SK-N-DZ (cell line): ENCODE measurements at regions not wholly inside any gene's neighbourhood (a gene's known extent, or its start where the extent isn't known, plus 50 kb on each side); places are given as distances from the start of the nearest gene placed in this dataset.

Source experiments
- DNase-seq: peaks from one replicate; pipeline ENCODE4 v3.0.0-alpha.2; 2015; ENCODE audit warnings: low spot score

DNA sequence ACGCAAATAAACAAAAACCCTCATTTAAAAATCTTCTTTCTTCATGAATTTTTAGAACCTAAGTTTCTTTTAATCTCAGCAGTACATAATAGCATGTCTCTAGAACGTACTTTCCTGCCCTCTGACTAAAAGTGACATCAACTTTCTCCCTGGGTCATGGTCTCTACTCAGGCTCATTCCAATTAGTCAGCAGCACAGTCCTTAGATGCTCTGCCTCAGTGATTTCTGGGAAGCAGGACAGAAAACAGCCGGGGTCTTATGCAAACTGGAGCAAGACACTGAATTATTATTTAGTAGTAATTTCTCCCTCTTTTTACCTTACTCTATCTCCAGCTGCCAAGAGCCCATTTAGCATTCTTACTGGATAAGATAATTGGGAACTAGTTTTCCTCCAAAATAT lies 365.2 kb downstream of the TUSC7 start:
- no peak for DNase-seq

DNA sequence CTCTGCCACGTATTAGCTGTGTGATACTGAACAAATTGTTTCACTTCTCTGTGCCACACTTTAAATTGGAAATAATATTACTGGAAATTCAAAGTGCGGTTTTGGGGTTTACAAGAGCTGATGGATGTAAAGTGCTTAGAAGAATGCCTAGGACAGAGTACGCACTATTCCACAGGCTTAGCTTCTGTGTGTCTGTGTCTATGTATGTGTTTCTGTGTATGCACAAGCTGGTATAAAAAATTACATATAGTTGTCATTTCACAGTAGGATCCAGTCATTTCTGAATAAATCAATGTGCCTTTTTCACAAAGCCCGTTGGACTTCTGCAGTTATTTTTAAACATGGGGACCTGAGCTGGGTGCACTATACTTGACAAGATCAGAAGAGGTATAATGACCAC lies 370.4 kb downstream of the TUSC7 start:
- DNase-seq = no peak

DNA sequence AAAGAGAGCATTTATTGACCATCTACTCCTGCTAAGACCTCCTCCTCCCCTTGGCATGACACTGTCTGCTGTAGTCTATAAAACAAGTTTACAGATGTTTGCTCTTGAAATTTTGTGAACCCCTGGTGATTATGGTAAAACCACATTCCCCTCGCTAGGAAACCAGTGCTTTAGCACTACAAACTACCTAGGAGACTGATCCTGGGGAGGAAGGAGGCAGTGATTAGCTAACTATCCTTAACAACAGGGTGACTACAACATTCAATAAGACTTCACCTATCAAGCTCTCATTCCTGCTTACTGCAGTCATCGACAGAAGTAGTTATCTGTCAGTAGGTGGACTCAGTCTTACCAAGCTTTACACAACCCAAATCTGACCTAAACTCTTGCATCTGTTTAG lies 371.3 kb downstream of the TUSC7 start:
- DNase-seq = no peak

DNA sequence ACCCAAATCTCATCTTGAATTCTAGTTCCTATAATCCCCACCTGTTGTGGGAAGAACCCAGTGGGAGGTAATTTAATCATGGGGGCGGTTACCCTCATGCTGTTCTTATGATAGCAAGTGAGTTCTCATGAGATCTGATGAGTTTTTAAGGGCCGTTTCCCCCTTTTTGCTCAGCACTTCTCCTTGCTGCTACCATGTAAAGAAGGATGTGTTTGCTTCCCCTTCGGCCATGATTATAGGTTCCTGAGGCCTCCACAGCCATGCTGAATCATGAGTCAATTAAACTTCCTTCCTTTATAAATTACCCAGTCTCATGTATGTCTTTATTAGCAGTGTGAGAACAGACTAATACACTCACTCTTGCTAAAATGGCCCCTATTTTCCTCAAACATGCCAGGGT lies 374.7 kb downstream of the TUSC7 start:
- no peak for DNase-seq

DNA sequence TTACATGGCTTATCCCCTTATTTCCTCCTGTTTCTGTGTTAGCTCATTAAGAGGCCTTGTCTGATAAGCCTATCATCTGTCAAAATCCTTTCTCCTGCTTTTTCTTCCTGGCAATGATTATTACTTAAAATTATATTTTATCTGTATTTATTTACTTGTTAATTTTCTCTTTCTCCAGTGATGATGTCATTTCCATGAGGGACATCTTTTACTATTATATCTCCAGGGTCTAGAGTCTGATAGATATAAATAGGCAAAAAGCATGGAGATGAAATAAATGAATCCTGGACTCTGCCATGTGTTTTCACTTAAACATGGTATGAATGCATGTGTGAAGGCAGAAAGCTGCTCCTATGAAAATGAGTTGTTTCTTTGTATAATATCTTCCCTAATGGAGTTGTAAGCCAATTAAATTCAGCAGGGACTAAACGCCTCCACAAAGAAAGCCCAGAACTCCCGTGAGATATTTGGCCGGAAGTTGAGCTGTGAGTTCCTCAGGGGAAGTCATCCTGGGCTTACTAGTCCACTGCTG lies 375.2 kb downstream of the TUSC7 start:
- no peak for DNase-seq

DNA sequence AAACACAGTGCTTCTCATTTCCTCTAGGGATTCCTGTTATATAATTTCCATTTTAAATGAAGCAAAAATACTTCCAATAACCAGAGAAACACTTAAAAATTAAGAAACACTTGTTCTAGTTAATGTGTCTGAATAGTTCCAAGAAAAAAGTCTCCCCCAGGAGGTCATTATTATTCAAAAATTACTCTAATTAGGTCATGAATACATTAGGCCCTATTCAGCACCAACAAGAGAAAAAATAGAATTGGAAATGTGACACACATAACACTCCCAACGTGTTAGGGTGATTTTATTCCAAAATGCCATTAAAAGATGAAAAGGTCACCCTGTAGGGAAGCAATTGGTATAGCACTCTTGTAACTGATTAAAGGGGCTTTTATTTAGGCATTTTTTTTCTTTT lies 382.1 kb downstream of the TUSC7 start:
- DNase-seq = no peak

DNA sequence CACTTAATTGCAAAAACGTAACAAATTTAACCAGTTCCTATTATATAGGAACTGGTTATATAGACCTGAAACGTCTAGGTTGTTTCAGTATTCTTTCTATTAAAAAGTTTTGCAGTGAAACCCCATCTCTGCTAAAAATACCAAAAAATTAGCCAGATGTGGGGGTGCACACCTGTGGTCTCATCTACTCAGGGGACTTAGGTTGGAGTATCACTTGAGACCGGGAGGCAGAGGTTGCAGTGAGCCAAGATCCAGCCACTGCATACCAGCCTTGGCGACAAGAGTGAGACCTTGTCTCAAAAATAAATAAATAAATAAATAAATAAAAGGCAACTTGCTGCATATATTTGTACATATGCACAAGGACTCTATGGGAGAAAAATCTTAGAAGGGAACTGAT lies 387.0 kb downstream of the TUSC7 start:
- no peak for DNase-seq

DNA sequence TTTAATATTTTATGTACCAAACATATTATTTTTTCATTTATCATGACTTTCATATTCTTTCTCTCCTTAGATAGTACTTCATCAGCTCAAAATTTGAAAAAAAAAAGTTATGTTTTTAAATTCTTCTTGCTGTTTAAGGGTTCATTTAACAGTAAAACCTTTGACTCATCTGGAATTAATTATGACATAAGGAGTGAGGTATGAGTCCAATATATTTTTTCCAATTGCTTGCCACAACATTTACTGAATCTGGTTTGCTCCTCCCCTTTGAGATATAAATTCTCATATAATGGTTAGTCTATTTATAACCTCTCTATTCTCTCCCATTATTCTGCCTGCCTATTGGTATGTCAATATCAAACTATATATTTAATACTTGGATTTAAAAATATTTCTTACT lies 387.8 kb downstream of the TUSC7 start:
- DNase-seq = no peak

DNA sequence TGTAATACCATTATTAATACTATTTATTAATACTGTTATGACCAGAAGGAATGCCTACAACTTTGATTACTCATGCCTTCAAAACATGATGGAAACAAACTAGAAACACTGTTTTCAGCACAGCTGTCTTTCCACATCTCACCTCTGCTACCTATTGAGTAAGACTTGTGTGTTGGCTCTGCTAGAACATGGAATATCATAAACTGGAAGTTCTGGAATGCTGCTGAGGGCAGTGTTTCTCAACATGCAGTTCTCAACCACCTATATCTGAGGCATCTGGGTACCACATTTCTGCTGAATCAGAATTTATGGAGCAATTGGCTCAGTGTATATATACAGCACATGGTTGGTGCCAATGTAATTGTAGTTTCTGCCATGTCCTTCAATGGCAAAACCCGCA lies 392.1 kb downstream of the TUSC7 start:
- no peak for DNase-seq

DNA sequence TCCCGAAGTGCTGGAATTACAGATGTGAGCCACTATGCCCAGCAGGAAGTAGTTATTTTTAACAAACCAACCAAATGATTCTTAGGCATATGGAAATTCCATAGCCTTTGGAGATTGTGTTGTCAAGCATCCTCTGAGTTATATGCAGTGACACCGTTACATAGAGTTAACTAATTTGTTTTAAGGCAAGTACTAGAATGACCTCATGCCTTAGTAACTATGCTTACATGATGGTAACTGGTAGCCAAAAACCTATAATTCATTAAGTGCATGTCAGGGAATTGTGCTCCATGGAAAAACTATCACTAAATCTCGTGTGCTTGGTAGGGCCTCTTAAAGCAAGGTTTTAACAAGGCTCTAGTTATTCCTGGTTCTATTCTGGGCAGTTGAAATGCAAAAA lies 392.8 kb downstream of the TUSC7 start:
- no peak for DNase-seq

DNA sequence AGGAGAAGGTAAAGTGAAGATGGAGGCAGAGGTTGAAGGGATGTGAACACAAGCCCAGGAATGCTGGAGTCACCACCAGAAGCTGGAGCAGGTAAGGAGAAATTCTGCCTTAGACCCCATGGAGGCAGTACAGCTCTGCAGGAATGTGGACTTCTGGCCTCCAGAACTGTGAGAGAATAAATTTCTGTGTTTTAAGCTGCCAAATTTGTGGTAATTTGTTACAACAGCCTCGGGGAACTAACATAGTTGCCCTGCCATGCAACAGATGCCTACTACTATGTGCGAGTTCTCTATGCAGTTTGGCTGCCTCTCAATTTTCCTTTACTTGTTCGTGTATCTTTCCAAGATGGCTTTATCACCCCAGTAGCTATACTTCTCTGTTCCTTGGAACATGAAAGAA lies 394.1 kb downstream of the TUSC7 start:
- no peak for DNase-seq

DNA sequence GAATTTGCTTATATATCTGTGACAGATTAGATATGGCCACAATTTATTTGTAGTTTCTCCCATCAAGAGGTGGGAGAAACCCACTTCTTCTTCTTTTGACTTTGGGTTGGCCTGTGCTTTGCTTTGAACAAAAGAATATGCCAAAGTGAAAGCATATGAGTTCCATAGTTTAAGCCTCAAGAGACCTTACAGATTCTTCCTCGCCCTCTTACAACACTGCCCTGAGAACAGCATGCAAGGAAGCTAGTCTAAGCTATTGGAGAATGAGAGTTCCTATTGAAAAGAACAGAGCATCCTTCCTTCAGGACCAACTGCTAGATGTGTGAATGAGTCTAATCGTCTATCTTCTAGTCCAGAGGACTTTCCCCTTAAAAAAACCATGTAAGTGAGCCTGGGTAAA lies 394.8 kb downstream of the TUSC7 start:
- DNase-seq = no peak

DNA sequence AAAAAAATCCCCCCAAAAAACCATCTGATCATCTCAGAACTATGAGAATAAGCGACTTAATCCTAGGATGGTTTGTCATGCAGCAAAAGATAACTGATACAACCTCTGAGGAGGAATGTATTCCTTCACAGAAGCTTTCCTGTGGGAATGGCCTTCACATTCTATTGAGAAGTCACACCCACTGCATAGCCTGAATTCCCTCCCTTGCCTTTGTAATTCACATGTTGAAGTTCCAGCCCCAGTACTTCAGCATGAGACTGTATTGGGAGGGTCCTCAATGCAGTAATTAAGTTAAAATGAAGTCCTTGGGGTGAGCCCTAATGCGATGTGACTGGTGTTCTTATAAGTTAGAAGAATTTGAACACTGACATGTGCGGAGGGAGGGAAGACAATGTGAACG lies 395.2 kb downstream of the TUSC7 start:
- DNase-seq = no peak

DNA sequence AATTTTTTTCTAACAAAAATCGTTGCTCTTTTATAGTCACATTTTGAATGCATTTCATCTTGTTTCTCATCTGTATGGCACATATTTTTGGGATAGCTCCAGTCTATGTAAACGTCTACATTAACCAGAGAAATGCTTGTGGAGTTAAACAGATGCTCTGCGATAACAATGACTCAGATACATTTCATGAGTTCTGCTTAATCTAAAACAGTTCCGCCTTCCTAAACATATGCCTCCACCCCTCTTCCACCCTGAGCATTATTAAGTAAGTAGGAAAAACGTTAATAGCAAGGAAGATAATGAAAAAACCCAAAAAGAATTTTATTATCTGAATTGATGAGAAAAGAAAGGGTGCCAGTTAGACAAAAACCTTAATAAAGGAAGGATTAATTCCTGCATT lies 396.1 kb downstream of the TUSC7 start:
- DNase-seq = no peak

DNA sequence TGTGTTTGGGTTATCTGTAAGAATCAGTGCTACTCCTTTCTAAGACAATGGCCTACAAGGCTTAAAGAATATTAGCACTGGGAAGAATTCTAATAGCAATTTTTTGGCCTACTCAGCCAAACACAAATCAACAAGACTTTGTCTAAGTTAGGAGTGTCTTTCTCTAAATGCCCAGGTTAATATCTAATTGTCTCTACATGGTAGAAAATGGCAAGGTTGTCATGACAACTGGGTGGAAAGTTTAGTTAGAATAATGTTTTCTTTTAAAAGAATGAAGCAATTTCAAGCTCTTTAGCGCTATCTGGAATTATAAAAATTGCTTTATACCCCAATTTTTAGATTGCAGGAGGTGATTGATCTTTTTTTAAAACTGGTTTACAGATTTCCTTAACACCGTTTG lies 396.8 kb downstream of the TUSC7 start:
- DNase-seq = no peak

DNA sequence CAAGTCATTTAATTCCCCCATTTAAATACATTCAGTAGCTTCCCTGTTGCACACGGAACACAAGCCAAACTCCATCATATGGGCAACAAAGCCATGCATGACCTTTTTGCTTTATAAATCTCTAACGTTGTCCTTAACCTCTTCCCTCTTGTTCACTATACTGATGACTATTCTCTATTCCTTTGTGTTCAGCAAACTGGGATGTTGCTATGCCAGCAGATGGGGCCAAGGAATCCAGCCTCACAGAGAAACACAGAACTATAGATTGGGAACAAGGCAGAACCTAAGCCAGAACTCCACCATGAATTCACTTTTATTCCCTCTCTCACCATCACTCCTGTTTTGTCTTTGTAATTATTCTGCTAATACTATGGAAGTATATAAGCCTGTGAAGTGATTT lies 398.4 kb downstream of the TUSC7 start:
- DNase-seq = no peak

DNA sequence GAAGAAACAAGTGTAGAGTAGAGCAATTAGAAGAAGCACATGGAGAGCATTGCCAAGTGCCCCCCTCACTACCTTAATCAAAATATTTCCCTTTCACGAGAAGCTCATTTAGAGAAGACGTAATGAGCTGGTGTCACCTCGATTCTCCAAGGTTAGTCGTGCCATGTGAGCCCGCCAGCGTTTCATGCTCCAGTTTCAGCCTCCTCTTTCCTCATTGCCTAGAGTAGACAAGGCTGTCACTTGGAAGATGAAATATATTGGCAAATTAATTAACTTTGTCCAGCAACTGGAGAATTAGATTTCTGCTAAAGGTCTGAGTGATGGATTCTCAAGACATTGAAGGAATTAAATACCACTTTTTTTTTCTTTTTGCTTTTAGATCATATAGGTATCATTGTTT lies 399.6 kb downstream of the TUSC7 start:
- no peak for DNase-seq

DNA sequence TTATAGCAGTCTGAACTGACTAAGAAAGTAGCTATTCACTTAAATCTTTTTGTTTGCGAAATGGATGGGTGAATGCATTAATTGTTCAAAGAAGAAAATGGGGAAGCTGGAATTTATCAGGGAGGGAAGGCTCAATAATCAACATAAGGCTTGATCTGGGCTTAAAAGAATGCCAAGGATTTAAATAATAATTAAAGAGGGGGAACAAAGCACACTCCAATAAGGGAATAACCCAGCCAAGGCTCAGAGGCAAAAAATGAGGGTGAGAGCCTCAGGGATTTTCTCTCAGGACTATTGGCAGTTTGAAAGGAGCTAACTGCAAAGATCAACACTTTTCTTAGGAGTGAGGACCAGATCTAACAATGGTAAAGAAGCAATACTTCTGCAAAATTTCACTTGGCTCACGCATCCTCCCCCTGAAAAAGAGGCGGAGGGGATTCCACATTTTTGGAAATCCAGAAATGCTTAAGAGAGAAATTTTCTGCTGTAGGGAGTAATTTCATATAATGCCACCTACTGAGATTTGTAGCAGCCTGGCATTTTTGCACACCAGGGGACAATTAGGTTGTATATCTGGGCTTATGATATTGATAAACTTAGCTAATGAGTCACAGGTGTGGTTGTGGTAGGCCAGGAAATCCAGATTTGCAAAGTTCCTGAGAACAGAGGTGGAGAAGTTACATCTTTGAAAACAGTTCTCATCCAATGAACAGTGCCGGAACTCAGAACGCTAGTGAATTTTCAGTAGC lies 405.1 kb downstream of the TUSC7 start:
- no peak for DNase-seq

DNA sequence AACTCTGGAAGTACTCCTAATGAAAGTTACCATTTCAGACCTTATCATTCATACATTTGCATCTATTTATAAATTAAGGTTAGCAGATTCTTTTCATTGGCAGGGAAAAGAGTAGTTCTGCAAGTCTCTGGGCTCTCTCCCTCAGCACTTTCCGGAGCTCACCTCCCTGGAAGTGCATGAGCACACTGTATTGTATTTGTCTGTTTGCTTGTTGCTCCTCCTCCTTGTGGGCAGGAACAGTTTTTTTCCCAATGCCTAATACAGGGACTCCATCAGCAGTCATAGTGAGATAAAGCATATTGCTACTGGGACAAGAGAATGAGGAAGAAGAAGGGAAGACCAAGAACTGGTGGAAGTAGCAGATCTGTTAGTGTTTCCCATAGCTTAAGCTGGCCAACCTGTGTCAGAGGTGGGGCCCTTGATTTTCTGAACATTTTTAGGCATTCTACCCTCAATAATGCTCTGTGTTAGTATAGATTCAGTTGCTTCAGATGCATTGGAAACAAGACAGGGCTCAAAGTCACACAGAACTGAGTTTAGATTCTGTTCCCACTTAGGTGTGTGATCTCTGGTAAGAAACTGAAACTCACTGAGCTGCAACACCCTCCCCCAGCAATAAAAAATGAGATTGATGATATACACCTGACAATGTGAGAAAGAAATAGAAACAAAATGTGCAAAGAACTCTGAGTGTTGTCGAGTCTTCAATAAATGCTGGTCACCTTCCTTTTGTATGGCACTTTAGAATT lies 407.8 kb downstream of the TUSC7 start:
- no peak for DNase-seq

DNA sequence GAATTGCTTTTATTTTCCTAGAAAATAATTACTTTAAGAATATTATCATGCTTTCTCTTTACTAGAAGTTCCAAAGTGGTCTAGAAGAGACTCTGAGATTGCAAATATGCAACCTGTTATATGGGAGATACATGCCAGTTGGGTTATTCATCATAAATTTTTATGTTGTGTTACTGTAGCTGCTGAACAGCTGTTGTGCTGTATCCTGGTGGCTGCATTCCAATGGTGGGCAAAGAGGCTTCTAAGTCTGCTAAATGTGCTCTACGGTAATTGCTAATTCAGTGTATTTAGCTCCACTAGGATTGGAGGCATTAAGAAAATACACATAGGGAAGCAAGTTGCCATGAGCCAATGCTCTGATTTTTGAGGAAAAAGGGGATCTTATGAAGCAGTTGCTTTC lies 409.0 kb downstream of the TUSC7 start:
- no peak for DNase-seq

DNA sequence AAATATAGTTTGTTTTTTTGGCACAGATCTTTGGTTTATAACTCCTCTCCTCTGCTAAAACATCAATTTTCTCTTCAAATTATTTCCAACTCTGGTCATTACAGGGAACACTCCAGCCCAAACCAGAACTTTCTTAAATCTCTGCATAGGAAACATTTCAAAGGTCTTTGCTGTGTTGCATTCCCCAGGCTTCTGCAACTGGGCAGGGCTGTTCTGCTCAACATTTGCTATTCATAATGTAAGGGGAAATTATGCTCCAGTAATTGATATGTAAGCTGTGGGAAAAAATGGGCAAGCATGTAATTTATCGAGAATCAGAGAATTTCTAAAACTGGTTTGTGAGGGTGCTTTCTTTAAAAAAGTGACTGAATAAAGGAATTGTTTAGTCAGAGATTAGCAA lies 410.4 kb downstream of the TUSC7 start:
- no peak for DNase-seq

DNA sequence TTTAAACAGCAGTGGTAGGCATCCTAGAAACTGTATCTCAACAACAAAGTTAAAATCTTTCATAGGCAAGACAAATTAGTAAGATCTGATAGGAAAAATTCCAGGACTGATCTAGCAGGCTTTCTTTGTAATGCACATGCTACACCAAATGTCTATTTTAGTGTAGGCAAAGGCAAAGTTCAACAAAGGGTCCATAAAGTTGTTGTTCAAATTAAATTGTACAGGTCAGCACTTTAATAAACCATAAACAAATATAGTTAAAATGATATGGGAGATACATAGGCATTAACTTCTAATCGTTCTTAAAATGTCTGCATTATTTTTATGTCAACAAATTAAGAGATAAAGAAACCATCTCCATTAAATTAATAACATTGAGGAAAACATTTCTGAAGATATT lies 413.0 kb downstream of the TUSC7 start:
- no peak for DNase-seq

DNA sequence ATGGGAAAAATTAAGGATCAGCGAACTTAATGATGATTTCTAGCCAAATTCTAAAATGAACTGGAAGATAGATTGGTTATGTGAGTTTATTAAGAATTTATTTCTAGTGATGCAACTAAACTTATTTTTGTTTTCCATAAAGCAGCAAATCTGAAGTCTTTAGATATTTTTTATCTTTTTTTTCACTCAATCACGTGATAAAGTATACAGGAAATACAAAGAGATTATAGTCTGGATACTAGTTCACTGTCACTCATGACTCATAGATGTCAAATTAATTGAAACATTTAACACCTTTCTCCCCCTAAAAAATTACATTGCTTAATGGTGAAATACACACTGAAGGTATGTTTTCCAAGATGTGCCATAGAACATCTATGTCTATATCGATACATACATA lies 416.9 kb downstream of the TUSC7 start:
- DNase-seq = no peak
